Left lung (tissue), 4 donors: ENCODE measurements at regions not wholly inside any gene's neighbourhood (a gene's known extent, or its start where the extent isn't known, plus 50 kb on each side); places are given as distances from the start of the nearest gene placed in this dataset.

ENCODE experiments used
- ATAC-seq: fragments of 200-7000 bp; cut with Tn5 transposase; one replicate; pipeline ENCODE4 v1.9.1; 2020; ENCODE audit warnings: moderate library complexity
- DNase-seq, 4 donors: peaks; one replicate each; pipeline ENCODE4 v3.0.0-alpha.2; 2013 to 2020
- H3K27ac ChIP-seq, 2 donors: fragments of 200-600 bp; sonication (generic) in 1 of 2; one replicate each; pipeline versions ENCODE4 v1.5.0 to v1.8.0; 2020 to 2021
- H3K27me3 ChIP-seq, 2 donors: fragments of 200-600 bp; sonication (generic) in 1 of 2; one replicate each; pipeline versions ENCODE4 v1.5.0 to v1.8.0; 2020 to 2021
- H3K36me3 ChIP-seq, 2 donors: fragments of 200-600 bp; sonication (generic) in 1 of 2; one replicate each; pipeline versions ENCODE4 v1.5.0 to v1.8.0; 2020 to 2021
- H3K4me1 ChIP-seq, 2 donors: fragments of 200-600 bp; one replicate each; pipeline ENCODE4 v1.8.0; 2021
- H3K4me3 ChIP-seq, 2 donors: fragments of 200-600 bp; sonication (generic) in 1 of 2; one replicate each; pipeline versions ENCODE4 v1.5.0 to v1.8.0; 2020 to 2021; ENCODE audit warnings: mild to moderate bottlenecking in 1 of 2
- H3K9me3 ChIP-seq, 2 donors: fragments of 200-600 bp; sonication (generic) in 1 of 2; one replicate each; pipeline versions ENCODE4 v1.5.0 to v1.8.0; 2020 to 2021
- CTCF ChIP-seq, 2 donors: fragments of 200-600 bp; sonication (generic) in 1 of 2; IDR thresholded peaks; one replicate each; pipeline versions ENCODE4 v1.5.0 to v1.8.0; 2021; ENCODE audit warnings: antibody characterized with exemption in 2 of 2
- intact Hi-C, 2 donors: fragments of 100-400 bp; cut with DNase I; formaldehyde crosslinking; loops; one replicate each; pipeline versions ENCODE4 v1.11.2 to v1.14.2; 2022
- donor health status: DM: no; HTN: yes; CAD: no.
- donor health status: DM: no; HTN: no; CAD: no.

- no peaks in the 10 kb centered on the region for H3K9me3 ChIP-seq
- H3K36me3 ChIP-seq: no peaks in the 10 kb centered on the region
- no peak for TF ChIP-seq CTCF (IDR thresholded peaks at IDR 0.05)
- H3K4me3 ChIP-seq: no peak overlapping the region
- H3K27me3 ChIP-seq: no peaks in the 10 kb centered on the region
- ATAC-seq (no peak), DNase-seq (no peak)
- peaks cover 8 to 13% of the 10 kb centered on the region in 2 donors for H3K4me1 ChIP-seq
- H3K27ac ChIP-seq: no peak overlapping the region
- intact Hi-C loops: no loop called here
These were observed 554.6 kb upstream of the BOD1L1 start for GRCh38 chr4:14182148-14182547.

- ATAC-seq (no peak), DNase-seq (peak in 2 of 4 donors; percentile 50 to 65)
- no peaks in the 10 kb centered on the region for H3K4me1 ChIP-seq
- H3K4me3 ChIP-seq: no peak overlapping the region
- no peaks in the 10 kb centered on the region for H3K36me3 ChIP-seq
- no peaks in the 10 kb centered on the region for H3K9me3 ChIP-seq
- no peak overlapping the region for H3K27ac ChIP-seq
- TF ChIP-seq CTCF (IDR thresholded peaks at IDR 0.05): no peak
- H3K27me3 ChIP-seq: no peaks in the 10 kb centered on the region
- intact Hi-C loops: no loop called here
These were observed 556.7 kb upstream of the BOD1L1 start for GRCh38 chr4:14184265-14184664.

GRCh38 chr4:14184767-14185166, 557.2 kb upstream of the BOD1L1 start:
- Histone ChIP-seq H3K4me3 (no peak overlapping the region), H3K4me1 (no peaks in the 10 kb centered on the region), H3K36me3 (no peaks in the 10 kb centered on the region), H3K27me3 (no peaks in the 10 kb centered on the region), H3K27ac (no peak overlapping the region), H3K9me3 (no peaks in the 10 kb centered on the region)
- intact Hi-C loops: no loop called here
- no peak for DNase-seq
- no peak for TF ChIP-seq CTCF (IDR thresholded peaks at IDR 0.05)
- ATAC-seq: no peak

- Histone ChIP-seq H3K27me3 (no peaks in the 10 kb centered on the region), H3K36me3 (no peaks in the 10 kb centered on the region), H3K9me3 (no peaks in the 10 kb centered on the region), H3K4me1 (no peaks in the 10 kb centered on the region), H3K4me3 (no peak overlapping the region), H3K27ac (no peak overlapping the region)
- DNase-seq (no peak), ATAC-seq (no peak)
- TF ChIP-seq CTCF (IDR thresholded peaks at IDR 0.05): no peak
- intact Hi-C loops: no loop called here
These were observed 560.7 kb upstream of the BOD1L1 start for GRCh38 chr4:14188214-14188613.

- intact Hi-C loops: no loop called here
- Histone ChIP-seq H3K27me3 (no peaks in the 10 kb centered on the region), H3K27ac (no peak overlapping the region), H3K4me1 (no peaks in the 10 kb centered on the region), H3K4me3 (no peak overlapping the region), H3K36me3 (no peaks in the 10 kb centered on the region), H3K9me3 (no peaks in the 10 kb centered on the region)
- TF ChIP-seq CTCF (IDR thresholded peaks at IDR 0.05): no peak
- ATAC-seq (no peak), DNase-seq (no peak)
These were observed 566.1 kb upstream of the BOD1L1 start for GRCh38 chr4:14193601-14194000.
